Stomach (tissue), 4 donors: ENCODE measurements at regions not wholly inside any gene's neighbourhood (a gene's known extent, or its start where the extent isn't known, plus 50 kb on each side); places are given as distances from the start of the nearest gene placed in this dataset.

Experiments used
- POLR2A ChIP-seq, 4 donors: fragments of 450-650 bp; IDR thresholded peaks; one replicate each; pipeline ENCODE4 v1.6.1; 2016; ENCODE audit warnings: antibody characterized with exemption in 4 of 4, control low read depth in 2 of 4, mild to moderate bottlenecking in 1 of 4, moderate library complexity in 1 of 4
- TF ChIP-seq, protein P1 (sequence below), 7 experiments: fragments of 450-650 bp in 4 of 7; fragments of 200-600 bp in 3 of 7; sonication (generic) in 3 of 7; IDR thresholded peaks; one replicate each; pipeline ENCODE4 v1.5.1; 2016 to 2019; ENCODE audit warnings: antibody characterized with exemption in 7 of 7, control low read depth in 2 of 7, mild to moderate bottlenecking in 1 of 7

- TF ChIP-seq, protein P1, sequence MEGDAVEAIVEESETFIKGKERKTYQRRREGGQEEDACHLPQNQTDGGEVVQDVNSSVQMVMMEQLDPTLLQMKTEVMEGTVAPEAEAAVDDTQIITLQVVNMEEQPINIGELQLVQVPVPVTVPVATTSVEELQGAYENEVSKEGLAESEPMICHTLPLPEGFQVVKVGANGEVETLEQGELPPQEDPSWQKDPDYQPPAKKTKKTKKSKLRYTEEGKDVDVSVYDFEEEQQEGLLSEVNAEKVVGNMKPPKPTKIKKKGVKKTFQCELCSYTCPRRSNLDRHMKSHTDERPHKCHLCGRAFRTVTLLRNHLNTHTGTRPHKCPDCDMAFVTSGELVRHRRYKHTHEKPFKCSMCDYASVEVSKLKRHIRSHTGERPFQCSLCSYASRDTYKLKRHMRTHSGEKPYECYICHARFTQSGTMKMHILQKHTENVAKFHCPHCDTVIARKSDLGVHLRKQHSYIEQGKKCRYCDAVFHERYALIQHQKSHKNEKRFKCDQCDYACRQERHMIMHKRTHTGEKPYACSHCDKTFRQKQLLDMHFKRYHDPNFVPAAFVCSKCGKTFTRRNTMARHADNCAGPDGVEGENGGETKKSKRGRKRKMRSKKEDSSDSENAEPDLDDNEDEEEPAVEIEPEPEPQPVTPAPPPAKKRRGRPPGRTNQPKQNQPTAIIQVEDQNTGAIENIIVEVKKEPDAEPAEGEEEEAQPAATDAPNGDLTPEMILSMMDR (IDR thresholded peaks at IDR 0.05) = no peak
- no peak for TF ChIP-seq POLR2A (IDR thresholded peaks at IDR 0.05)
These were observed 728.2 kb upstream of the NECTIN3 start for GRCh38 chr3:110343376-110343775.
